22Rv1 (cell line): ENCODE measurements at regions not wholly inside any gene's neighbourhood (a gene's known extent, or its start where the extent isn't known, plus 50 kb on each side); places are given as distances from the start of the nearest gene placed in this dataset.

Experiments
- CTCF ChIP-seq: fragments of 450-650 bp; IDR thresholded peaks from 2 replicates; pipeline ENCODE4 v1.5.1; 2017; ENCODE audit warnings: mild to moderate bottlenecking
- ZFX ChIP-seq: fragments of 450-650 bp; IDR thresholded peaks from 2 replicates; pipeline ENCODE4 v1.6.1; 2017; ENCODE audit warnings: antibody characterized with exemption, borderline replicate concordance

DNA sequence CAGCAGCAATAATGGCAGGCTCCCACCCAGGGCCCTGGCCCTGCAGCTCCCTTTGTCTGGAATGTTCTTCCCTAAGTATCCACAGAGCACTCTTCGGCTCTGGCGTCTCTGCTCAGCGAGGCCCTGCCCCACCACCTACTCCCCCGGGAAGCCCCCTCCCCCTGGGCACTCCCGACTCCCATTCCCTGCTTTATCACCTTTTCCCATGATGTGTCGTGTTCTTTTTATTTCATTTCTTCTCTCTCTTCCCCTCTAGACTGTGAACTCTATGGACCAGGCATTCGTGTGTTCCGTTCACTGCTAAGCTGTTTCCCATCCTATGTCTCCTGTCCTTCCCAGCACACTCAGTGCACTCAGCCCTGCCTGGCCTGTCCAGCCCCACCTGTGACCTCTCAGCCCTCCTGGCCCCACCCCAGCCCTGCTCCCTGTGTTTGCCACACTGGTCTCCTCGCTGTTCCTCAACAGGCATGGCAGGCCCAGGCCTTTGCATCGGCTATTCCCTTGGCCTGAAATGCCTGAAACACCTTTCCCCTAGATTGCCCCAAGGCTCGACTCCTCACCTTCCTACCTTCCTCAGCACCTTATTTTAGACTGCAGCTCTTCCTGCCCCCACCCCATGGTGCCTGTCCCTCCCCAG lies 107.4 kb downstream of the TPRA1 start:
- TF ChIP-seq CTCF (no peak), ZFX (no peak)
